PC-3 (cell line): ENCODE measurements at regions not wholly inside any gene's neighbourhood (a gene's known extent, or its start where the extent isn't known, plus 50 kb on each side); places are given as distances from the start of the nearest gene placed in this dataset.

Source experiments
- ATAC-seq: fragments of 200-7000 bp; cut with Tn5 transposase; 2 replicates; pipeline ENCODE4 v1.9.1; 2020; ENCODE audit warnings: mild to moderate bottlenecking, moderate library complexity
- BruUV-seq: library from RNA; stranded (reverse); fragments of 400-500 nt; replicated peaks from 2 replicates; lab custom pipeline; 2021; lab: Mats Ljungman, UMichigan
- CTCF ChIA-PET: fragments of 300-600 bp; sonication (Branson Sonifier 250); formaldehyde crosslinking; loops from one replicate; lab custom pipeline; 2022; ENCODE audit warnings: antibody characterized with exemption; lab: Charles Lee
- POLR2A ChIA-PET: fragments of 300-600 bp; sonication (Branson Sonifier 250); formaldehyde crosslinking; loops from one replicate; lab custom pipeline; 2022; ENCODE audit warnings: antibody characterized with exemption; ENCODE audit not compliant: unreplicated experiment; lab: Charles Lee
- DNase-seq: peaks from one replicate; pipeline ENCODE4 v3.0.0-alpha.2; 2015
- H2AFZ ChIP-seq: fragments of 300-600 bp; sonication (generic); 2 replicates; pipeline ENCODE4 v1.6.0; 2016; ENCODE audit warnings: antibody characterized with exemption, low read length
- H3F3A ChIP-seq: fragments of 300-600 bp; sonication (generic); one replicate; pipeline ENCODE4 v1.6.0; 2017; ENCODE audit warnings: antibody characterized with exemption, low read length, control low read depth, mild to moderate bottlenecking; ENCODE audit not compliant: unreplicated experiment
- H3K27ac ChIP-seq: fragments of 300-600 bp; sonication (generic); 2 replicates; pipeline ENCODE4 v1.5.1; 2016; ENCODE audit warnings: mild to moderate bottlenecking, low read length
- H3K27me3 ChIP-seq: fragments of 300-600 bp; sonication (generic); 2 replicates; pipeline ENCODE4 v1.6.1; 2016; ENCODE audit warnings: low read length, mixed read lengths
- H3K36me3 ChIP-seq: fragments of 300-600 bp; sonication (generic); 2 replicates; pipeline ENCODE4 v1.6.1; 2016; ENCODE audit warnings: low read depth, mixed run types, low read length, mixed read lengths
- H3K4me1 ChIP-seq: fragments of 300-600 bp; sonication (generic); 2 replicates; pipeline ENCODE4 v1.5.1; 2016; ENCODE audit warnings: low read length; ENCODE audit not compliant: insufficient read depth
- H3K4me2 ChIP-seq: fragments of 300-600 bp; sonication (generic); 2 replicates; pipeline ENCODE4 v1.6.0; 2016; ENCODE audit warnings: low read length
- H3K4me3 ChIP-seq: fragments of 300-600 bp; sonication (generic); 2 replicates; pipeline ENCODE4 v1.5.1; 2016; ENCODE audit warnings: mild to moderate bottlenecking, low read length, mixed read lengths
- H3K79me2 ChIP-seq: fragments of 300-600 bp; sonication (generic); 2 replicates; pipeline ENCODE4 v1.6.1; 2017; ENCODE audit warnings: low read length, mixed read lengths
- H3K9ac ChIP-seq: fragments of 300-600 bp; sonication (generic); 2 replicates; pipeline ENCODE4 v1.6.0; 2016; ENCODE audit warnings: mild to moderate bottlenecking, low read length
- H3K9me2 ChIP-seq: fragments of 300-600 bp; sonication (generic); replicated peaks from 2 replicates; pipeline ENCODE4 v1.6.1; 2016; ENCODE audit warnings: mixed run types, low read length, mixed read lengths
- H3K9me3 ChIP-seq: fragments of 300-600 bp; sonication (generic); 2 replicates; pipeline ENCODE4 v1.6.1; 2016; ENCODE audit warnings: low read length, mixed read lengths
- H4K20me1 ChIP-seq: fragments of 300-600 bp; sonication (generic); 2 replicates; pipeline ENCODE4 v1.6.1; 2016; ENCODE audit warnings: low read length, mixed read lengths
- EZH2 ChIP-seq: fragments of 300-600 bp; sonication (generic); IDR thresholded peaks from one replicate; pipeline ENCODE4 v1.6.1; 2017; ENCODE audit warnings: antibody characterized with exemption, mild to moderate bottlenecking, low read length; ENCODE audit not compliant: unreplicated experiment
- EZH2phosphoT487 ChIP-seq: fragments of 300-600 bp; sonication (generic); IDR thresholded peaks from 2 replicates; pipeline ENCODE4 v1.6.1; 2018; ENCODE audit warnings: mild to moderate bottlenecking, antibody characterized with exemption, low read length, borderline replicate concordance
- intact Hi-C: fragments of 100-400 bp; cut with micrococcal nuclease; formaldehyde crosslinking; loops from 2 replicates; pipeline ENCODE4 v1.9.0; 2023
- TF ChIP-seq, protein P1 (sequence below): fragments of 300-600 bp; sonication (generic); conservative IDR thresholded peaks from 2 replicates; pipeline ENCODE4 v1.5.1; 2017; ENCODE audit warnings: antibody characterized with exemption, low read depth, mild to moderate bottlenecking, low read length

GRCh38 chr6:12608874-12609273, 107.7 kb upstream of the PHACTR1 start:
- ChIA-PET POLR2A (interaction anchor here (0.5 to 0.6 kb wide), 2 partner anchors 24 to 199 kb away, joined by 4 to 8 read pairs; no protein-coding TSS in a partner anchor), CTCF (interaction anchor here (0.6 kb wide), 1 partner anchor 318 kb away, joined by 3 read pairs; no protein-coding TSS in a partner anchor)
- Histone ChIP-seq H2AFZ (no peak overlapping the region), H3K9me3 (no peaks in the 10 kb centered on the region), H3K79me2 (no peaks in the 10 kb centered on the region), H4K20me1 (no peaks in the 10 kb centered on the region), H3K4me3 (no peak overlapping the region), H3K36me3 (no peaks in the 10 kb centered on the region), H3K27ac (no peak overlapping the region), H3K4me1 (peaks cover 15% of the 10 kb centered on the region), H3K9ac (no peak overlapping the region), H3K4me2 (peak overlapping the region; percentile 48; the same call in 1 of the 2 replicates), H3K9me2 (no peaks in the 10 kb centered on the region), H3F3A (no peaks in the 10 kb centered on the region), H3K27me3 (0 out of 2 replicates have a peak, but pooled peaks cover 3% of the 10 kb centered on the region)
- TF ChIP-seq, protein P1, sequence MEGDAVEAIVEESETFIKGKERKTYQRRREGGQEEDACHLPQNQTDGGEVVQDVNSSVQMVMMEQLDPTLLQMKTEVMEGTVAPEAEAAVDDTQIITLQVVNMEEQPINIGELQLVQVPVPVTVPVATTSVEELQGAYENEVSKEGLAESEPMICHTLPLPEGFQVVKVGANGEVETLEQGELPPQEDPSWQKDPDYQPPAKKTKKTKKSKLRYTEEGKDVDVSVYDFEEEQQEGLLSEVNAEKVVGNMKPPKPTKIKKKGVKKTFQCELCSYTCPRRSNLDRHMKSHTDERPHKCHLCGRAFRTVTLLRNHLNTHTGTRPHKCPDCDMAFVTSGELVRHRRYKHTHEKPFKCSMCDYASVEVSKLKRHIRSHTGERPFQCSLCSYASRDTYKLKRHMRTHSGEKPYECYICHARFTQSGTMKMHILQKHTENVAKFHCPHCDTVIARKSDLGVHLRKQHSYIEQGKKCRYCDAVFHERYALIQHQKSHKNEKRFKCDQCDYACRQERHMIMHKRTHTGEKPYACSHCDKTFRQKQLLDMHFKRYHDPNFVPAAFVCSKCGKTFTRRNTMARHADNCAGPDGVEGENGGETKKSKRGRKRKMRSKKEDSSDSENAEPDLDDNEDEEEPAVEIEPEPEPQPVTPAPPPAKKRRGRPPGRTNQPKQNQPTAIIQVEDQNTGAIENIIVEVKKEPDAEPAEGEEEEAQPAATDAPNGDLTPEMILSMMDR: no peak
- no peak for TF ChIP-seq EZH2phosphoT487
- no peak for TF ChIP-seq EZH2
- DNase-seq (no peak), ATAC-seq (no peak)
- intact Hi-C loops: loop anchor here (10.0 kb wide), 1 partner anchor 954 kb away; no protein-coding TSS in a partner anchor
- no TSS peak for BruUV-seq

DNA sequence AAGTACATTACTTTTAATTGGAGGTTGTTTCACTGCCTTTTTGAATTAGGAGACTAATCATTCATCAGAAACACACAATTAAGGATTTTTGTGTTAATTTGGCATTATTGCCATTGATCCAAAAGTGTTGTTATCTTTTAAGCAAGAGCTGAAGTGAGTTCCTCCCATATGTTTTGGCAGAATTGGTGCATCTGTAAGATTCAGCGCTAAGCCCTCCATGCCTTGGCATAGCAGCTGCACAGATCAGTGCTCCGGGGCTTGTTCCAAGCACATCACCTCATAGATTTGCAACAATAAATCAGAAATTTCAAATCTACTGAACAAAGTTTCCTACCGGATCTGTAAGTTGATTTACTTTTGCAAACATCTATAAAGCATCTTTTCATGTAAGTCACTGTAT, 106.8 kb upstream of the PHACTR1 start:
- Histone ChIP-seq H3K36me3 (no peaks in the 10 kb centered on the region), H3K9me2 (no peaks in the 10 kb centered on the region), H2AFZ (no peak overlapping the region), H3K4me3 (no peak overlapping the region), H3K9ac (no peak overlapping the region), H4K20me1 (no peaks in the 10 kb centered on the region), H3K27me3 (0 out of 2 replicates have a peak, but pooled peaks cover 3% of the 10 kb centered on the region), H3K9me3 (no peaks in the 10 kb centered on the region), H3K27ac (no peak overlapping the region), H3K79me2 (no peaks in the 10 kb centered on the region), H3K4me1 (peaks cover 15% of the 10 kb centered on the region), H3F3A (no peaks in the 10 kb centered on the region), H3K4me2 (no peak overlapping the region)
- ChIA-PET CTCF (no interaction called here), POLR2A (no interaction called here)
- ATAC-seq: no peak
- intact Hi-C loops: loop anchor here (10.0 kb wide), 1 partner anchor 955 kb away; no protein-coding TSS in a partner anchor
- DNase-seq: no peak
- TF ChIP-seq EZH2: no peak
- TF ChIP-seq EZH2phosphoT487: no peak
- TF ChIP-seq, protein P1: no peak
- BruUV-seq: no TSS peak

GRCh38 chr6:12610862-12611261, 105.7 kb upstream of the PHACTR1 start:
- no peak overlapping the region for H3K9ac ChIP-seq
- POLR2A ChIA-PET: interaction anchor here (0.5 kb wide), 1 partner anchor 181 kb away, joined by 4 read pairs; no protein-coding TSS in a partner anchor
- ATAC-seq: no peak

More at GRCh38 chr6:12610862-12611261, 105.7 kb upstream of the PHACTR1 start:
- no peak for DNase-seq
- Histone ChIP-seq H3K79me2 (no peaks in the 10 kb centered on the region), H3K27ac (no peak overlapping the region), H3K4me2 (no peak overlapping the region), H3K4me1 (peaks cover 15% of the 10 kb centered on the region), H3K36me3 (no peaks in the 10 kb centered on the region), H4K20me1 (no peaks in the 10 kb centered on the region), H3F3A (no peaks in the 10 kb centered on the region), H2AFZ (no peak overlapping the region), H3K9me2 (no peaks in the 10 kb centered on the region), H3K4me3 (no peak overlapping the region), H3K9me3 (no peaks in the 10 kb centered on the region), H3K27me3 (0 out of 2 replicates have a peak, but pooled peaks cover 3% of the 10 kb centered on the region)
- CTCF ChIA-PET: interaction anchor here (0.6 kb wide), 1 partner anchor 321 kb away, joined by 8 read pairs; no protein-coding TSS in a partner anchor
- BruUV-seq: no TSS peak
- TF ChIP-seq EZH2 (no peak), EZH2phosphoT487 (no peak)
- TF ChIP-seq, protein P1: no peak
- intact Hi-C loops: no loop called here
